ENCODE measurements at regions not wholly inside any gene's neighbourhood (a gene's known extent, or its start where the extent isn't known, plus 50 kb on each side); places are given as distances from the start of the nearest gene placed in this dataset.

- no peak for TF ChIP-seq CTCF (IDR thresholded peaks at IDR 0.05)
- TF ChIP-seq EZH2phosphoT487 (IDR thresholded peaks at IDR 0.05), result no peak
Observed at GRCh38 chr2:150853263-150853662, 365.8 kb upstream of the RND3 start.
